GM18499 (cell line): ENCODE measurements at regions not wholly inside any gene's neighbourhood (a gene's known extent, or its start where the extent isn't known, plus 50 kb on each side); places are given as distances from the start of the nearest gene placed in this dataset.
"Not testable (repeated sequence)": the region's sequence is repeated elsewhere in the genome, so short reads cannot be mapped to it uniquely, and the experiment has no call there.

Experiments
- ATAC-seq: cut with Tn5 transposase; IDR thresholded peaks from one replicate; pipeline ENCODE4 v1.9.1; 2021; ENCODE audit warnings: moderate number of reproducible peaks; ENCODE audit not compliant: insufficient read depth, unreplicated experiment

DNA sequence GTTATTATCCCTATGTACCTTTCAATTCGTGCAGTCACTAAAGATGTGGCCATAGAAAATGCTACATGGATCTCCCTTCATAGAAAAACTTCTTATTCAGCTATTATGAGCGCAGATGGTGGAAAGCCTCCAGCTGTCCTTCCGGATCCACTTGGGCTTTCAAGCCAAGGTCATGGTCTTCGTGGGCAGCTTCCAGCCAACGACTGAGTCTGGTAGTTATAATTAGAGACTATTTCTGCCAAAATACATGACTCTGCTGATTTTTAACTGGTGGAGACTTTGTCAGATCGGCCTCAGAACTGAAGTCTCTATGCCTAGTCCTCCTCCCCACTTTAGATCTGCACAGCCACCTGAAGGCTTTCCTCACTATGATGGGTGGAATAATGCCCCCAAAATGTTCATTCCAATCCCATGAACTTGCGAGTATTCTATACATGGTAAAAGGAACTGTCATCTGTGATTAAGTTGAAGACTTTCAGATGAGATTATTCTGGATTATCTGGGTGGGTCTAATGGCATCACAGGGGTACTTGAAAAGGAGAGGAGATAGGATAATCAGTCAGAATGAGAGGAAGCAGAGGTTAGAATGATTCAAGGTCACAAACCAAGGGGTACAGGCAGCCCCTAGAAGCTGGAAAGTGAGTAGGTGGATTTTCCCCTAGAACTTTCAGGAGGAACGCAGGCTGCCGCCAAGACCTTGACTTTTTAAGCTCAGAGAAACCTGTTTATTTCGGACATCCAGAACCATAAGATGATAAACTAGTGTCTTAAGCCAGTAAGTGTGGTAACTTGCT is 171.1 kb upstream of the CXCL13 start:
- ATAC-seq: no peak

GRCh38 chr4:77437079-77437478 is 168.5 kb upstream of the CXCL13 start:
- no peak for ATAC-seq

GRCh38 chr4:77438549-77438948 is 167.1 kb upstream of the CXCL13 start:
- ATAC-seq: no peak

DNA sequence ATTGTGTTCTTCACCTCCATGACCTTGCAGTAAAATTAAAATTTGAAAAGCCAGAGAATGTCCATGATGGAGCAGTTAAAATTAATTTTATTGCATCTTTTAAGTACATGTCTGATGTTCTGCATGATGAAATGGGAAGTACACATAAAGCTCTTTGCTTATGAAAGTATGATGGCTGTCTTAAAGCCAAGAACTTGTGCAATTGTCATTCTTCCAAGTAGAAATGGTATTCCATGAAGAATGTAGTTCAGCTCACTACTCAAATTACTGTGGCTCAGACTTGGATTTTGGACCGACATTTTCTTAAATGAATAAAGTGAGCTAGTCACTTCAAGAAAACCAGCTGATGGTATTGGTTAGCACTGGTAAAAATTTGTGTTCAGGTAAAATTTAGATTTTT is 161.7 kb upstream of the CXCL13 start:
- ATAC-seq: no peak

- no peak for ATAC-seq
Measured at GRCh38 chr4:77445823-77446222, 159.8 kb upstream of the CXCL13 start.

GRCh38 chr4:77446601-77447000 is 159.0 kb upstream of the CXCL13 start:
- no peak for ATAC-seq

- ATAC-seq: no peak
Measured at GRCh38 chr4:77449171-77449570, 156.4 kb upstream of the CXCL13 start.

DNA sequence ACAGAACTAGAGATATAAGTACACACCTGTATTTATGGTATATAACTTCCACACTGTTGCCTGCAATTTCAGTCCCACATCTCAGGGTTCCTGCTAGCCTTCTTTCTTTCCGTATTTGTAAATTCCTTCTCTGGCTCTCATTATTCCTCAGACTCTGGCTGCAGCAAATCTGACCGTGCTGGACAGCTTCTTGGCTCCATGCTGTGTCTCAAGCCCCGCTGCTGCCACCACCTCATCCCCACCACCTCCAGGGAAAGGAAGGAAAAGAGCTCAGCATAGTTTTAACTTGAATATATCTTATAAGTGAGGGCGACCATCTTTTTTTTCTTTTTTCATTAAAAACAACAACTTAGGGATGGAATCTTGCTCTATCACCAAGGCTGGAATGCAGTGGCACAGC is 155.6 kb upstream of the CXCL13 start:
- no peak for ATAC-seq

- ATAC-seq: no peak
Measured at GRCh38 chr4:77451530-77451929, 154.1 kb upstream of the CXCL13 start.

GRCh38 chr4:77452117-77452516 is 153.5 kb upstream of the CXCL13 start:
- not testable (repeated sequence) for ATAC-seq

- no peak for ATAC-seq
Measured at GRCh38 chr4:77453911-77454310, 151.7 kb upstream of the CXCL13 start.

- no peak for ATAC-seq
Measured at GRCh38 chr4:77454858-77455257, 150.8 kb upstream of the CXCL13 start.

GRCh38 chr4:77464100-77464499 is 141.5 kb upstream of the CXCL13 start:
- not testable (repeated sequence) for ATAC-seq

- ATAC-seq: no peak
Measured at GRCh38 chr4:77465271-77465670, 140.3 kb upstream of the CXCL13 start.

DNA sequence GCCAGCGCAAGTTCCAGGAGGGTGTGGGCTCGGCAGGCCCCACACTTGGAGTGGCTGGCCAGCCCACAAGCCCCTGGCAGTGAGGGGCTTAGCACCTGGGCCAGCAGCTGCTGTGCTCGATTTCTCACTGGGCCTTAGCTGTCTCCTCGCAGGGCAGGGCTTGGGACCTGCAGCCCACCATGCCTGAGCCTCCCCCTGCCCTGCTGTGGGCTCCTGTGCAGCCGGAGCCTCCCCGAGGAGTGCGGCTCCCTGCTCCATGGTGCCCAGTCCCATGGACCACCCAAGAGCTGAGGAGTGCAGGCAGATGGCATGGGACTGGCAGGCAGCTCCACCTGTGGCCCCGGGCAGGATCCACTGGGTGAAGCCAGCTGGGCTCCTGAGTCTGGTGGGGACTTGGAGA is 139.2 kb upstream of the CXCL13 start:
- no peak for ATAC-seq

DNA sequence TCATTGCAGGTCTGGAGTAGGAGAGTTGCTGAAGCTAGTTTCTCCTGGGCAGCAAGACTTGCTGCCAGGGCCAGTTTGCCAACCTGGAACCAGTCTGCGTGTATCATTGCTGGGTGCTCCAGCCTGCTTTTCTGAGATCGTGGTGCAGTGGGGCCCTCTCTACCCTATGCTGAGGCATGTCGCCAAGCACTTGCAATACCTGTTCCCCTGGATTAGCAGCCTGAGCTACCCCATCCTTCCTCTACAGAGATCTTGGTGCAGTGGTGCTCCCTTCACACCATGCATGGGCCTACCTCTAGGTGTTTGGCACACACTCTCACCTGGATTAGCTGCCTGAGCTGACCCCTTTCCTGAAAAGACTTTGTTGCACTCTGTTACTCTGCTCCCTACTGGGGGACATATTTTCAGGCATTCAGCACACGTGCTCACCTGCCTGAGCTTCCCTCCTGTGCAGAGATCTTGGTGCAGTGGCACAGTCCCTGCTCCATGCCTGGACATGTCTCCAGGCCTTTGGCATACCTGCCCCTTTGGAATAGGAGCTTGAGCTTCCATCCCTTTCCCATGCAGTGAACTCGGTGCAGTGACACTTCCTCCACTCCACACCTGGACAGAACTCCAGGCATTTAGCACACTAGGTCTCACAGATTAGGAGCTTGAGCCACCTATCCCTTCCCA is 133.7 kb upstream of the CXCL13 start:
- no peak for ATAC-seq

- no peak for ATAC-seq
Measured at GRCh38 chr4:77473509-77473908, 132.1 kb upstream of the CXCL13 start.

GRCh38 chr4:77481856-77482255 is 123.8 kb upstream of the CXCL13 start:
- ATAC-seq: no peak

DNA sequence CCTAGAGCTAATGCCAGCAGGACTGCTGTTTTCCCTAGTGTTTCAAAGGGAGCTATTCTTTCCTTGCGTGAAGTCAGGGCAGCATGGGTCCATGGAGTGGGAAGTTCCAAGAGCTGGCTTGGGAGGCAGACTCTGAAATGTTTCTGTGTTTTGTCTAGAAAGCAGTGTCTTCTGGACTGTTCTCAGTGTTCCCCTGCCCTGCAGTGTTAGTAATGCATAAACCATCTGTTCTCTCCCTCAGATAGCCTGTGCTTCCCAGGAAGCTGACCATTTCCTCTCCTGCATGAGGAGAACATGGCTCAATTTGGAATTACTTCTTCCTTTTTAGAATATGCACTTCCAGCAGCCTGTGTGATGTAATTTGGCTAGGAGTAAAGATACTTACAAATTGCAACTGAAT is 116.7 kb upstream of the CXCL13 start:
- no peak for ATAC-seq

- ATAC-seq: no peak
Measured at GRCh38 chr4:77493120-77493752, 112.4 kb upstream of the CXCL13 start.

DNA sequence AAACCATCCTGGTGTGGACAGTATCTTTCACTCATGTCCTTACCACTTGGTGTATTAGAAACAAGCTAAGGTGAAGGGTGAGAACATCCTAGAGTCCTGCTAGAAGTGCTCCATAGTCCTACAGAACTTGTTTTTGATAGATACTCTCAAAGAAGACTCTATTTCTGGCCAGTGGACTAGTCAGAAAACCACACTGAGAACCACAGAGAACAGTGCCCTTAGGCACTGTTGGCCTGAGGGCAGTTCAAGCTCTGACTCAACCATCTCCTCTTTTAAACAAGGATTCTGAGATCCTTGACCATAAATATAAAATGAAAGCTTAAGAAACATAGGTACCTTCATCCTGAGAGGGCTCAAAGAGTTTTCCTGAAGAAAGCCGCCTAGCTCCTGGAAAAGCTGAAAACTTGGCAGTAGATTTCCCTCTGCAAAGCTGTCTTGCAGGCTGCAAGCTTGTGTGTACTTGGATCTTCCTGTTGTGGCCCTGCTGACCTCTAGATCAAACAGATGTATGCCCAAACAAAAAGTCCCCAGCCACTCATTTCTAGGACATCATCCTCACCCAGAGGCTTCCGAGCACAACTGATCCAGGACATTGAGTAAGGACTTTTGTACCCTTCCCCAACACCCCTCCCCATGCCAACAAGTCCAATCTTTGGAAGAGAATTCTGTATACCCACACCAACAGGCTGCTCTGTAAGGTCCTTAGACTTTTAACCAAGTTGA is 111.6 kb upstream of the CXCL13 start:
- ATAC-seq: no peak
